ENCODE measurements at regions not wholly inside any gene's neighbourhood (a gene's known extent, or its start where the extent isn't known, plus 50 kb on each side); places are given as distances from the start of the nearest gene placed in this dataset.

DNA sequence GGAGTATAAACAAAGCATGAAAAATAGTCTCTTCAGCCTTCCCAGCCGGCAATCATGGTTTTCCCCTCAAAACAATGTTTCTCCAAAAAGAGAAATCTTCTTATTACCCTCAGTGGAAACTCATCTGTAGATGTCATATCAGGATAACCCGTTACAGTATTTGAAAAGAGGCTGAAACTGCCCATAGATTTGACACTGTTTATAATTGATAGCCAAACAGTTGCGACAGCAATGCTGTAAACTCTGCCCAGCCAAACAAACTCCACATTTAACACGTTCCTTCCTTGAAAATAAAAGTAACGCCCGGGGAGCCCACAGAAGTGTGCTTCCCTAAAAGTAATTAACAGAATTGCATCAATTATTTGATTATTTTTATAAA is 201.3 kb upstream of the FOXN3 start:
- no peaks in the 10 kb centered on the region for H3K9me3 Mint-ChIP-seq
- CTCF ChIA-PET: interaction anchor here (1.0 to 2.7 kb wide), 5 partner anchors 23 to 188 kb away, joined by 3 to 9 read pairs (median 3); no protein-coding TSS in a partner anchor
- no peaks in the 10 kb centered on the region for H3K27me3 Mint-ChIP-seq
- H3K4me3 Mint-ChIP-seq: peak overlapping the region; percentile 84
- peaks cover 71% of the 10 kb centered on the region for H3K4me1 Mint-ChIP-seq (ENCODE audit: low read depth)
- ATAC-seq: no peak
- peaks cover 13% of the 10 kb centered on the region for H3K36me3 Mint-ChIP-seq (ENCODE audit: low read depth)
- H3K27ac Mint-ChIP-seq: peak overlapping the region; percentile 96
- no peak for DNase-seq
- TF ChIP-seq, protein P1, sequence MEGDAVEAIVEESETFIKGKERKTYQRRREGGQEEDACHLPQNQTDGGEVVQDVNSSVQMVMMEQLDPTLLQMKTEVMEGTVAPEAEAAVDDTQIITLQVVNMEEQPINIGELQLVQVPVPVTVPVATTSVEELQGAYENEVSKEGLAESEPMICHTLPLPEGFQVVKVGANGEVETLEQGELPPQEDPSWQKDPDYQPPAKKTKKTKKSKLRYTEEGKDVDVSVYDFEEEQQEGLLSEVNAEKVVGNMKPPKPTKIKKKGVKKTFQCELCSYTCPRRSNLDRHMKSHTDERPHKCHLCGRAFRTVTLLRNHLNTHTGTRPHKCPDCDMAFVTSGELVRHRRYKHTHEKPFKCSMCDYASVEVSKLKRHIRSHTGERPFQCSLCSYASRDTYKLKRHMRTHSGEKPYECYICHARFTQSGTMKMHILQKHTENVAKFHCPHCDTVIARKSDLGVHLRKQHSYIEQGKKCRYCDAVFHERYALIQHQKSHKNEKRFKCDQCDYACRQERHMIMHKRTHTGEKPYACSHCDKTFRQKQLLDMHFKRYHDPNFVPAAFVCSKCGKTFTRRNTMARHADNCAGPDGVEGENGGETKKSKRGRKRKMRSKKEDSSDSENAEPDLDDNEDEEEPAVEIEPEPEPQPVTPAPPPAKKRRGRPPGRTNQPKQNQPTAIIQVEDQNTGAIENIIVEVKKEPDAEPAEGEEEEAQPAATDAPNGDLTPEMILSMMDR (IDR thresholded peaks at IDR 0.05): no peak
- POLR2A ChIA-PET: interaction anchor here (0.7 to 6.3 kb wide), 14 partner anchors 9 to 192 kb away, joined by 3 to 34 read pairs (median 4); no protein-coding TSS in a partner anchor
- intact Hi-C loops (cut with micrococcal nuclease): loop anchor here (5.0 kb wide), 4 partner anchors 149 to 339 kb away; partner anchors contain the start of genes FOXN3 and TDP1

DNA sequence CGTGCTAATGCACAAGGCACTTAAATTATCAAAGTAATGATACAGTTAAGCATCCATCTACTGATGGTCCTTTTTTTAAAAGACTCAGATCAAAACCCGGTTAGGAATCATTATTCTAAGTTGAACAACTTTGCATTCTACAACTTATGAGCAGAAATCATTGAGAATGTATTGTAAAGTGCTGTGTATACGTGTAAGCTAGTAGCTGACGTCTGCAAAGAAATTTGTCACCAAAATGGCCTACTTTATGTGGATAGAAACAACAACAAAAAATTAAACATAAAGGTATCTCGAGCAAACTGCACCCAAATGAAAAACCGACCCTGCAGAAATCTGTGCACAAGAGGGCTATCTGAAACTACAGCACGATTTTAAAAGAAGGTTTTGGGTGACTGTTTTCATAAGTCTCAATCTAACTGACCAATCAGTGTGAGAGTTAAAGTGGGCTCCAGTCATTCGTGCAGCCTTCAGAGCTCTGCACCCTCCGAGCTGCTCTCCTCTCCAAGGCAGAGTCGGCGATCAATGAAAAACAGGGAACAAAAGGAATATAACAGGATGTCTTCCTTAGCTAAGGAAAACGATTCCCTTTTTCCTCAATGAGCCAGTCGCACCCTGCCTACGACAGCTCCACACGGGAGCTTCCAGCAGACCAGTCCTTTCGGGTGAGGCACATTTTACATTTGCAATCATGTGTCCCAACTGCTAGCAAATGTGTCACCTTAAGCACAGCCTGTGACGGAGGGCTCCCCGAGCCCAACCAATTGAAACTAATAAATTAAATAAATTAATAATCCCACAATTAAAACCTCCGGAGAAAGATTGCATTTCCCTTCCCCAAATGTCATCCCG is 200.7 kb upstream of the FOXN3 start:
- TF ChIP-seq, protein P1 (IDR thresholded peaks at IDR 0.05): no peak
- POLR2A ChIA-PET: interaction anchor here (0.6 to 6.3 kb wide), 6 partner anchors 8 to 423 kb away, joined by 3 to 34 read pairs (median 10); no protein-coding TSS in a partner anchor
- DNase-seq: peak; percentile 62

DNA sequence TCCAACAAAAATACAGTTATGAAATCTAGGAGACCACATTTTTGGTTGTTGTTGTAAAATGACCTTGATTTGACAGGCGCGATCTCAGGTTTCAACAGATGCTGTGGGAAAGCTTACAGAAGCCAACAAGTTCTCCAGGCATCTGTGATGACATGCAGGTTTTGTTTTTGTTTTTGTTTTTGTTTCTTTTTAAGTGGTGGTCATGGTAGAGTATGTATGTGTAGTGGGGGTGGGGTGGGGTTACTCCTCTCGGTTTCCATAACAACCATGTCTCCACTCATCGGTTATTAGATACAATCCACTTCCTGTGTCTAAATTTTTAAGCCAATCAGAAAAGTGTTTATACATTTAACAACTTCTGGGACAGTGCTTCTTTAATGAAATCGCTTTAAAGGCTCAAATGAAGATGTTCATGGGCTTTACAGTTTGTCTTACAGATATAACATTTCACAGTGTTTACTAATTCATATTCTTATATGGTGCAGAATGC is 199.9 kb upstream of the FOXN3 start:
- no peaks in the 10 kb centered on the region for H3K9me3 Mint-ChIP-seq
- H3K27ac Mint-ChIP-seq: peak overlapping the region; percentile 96
- H3K4me3 Mint-ChIP-seq: peak overlapping the region; percentile 84
- CTCF ChIA-PET: interaction anchor here (0.6 kb wide), 1 partner anchor 95 kb away, joined by 3 read pairs; no protein-coding TSS in a partner anchor
- DNase-seq: peak; percentile 76
- intact Hi-C loops (cut with micrococcal nuclease): loop anchor here (5.0 kb wide), 4 partner anchors 150 to 340 kb away; partner anchors contain the start of genes FOXN3 and TDP1
- no peaks in the 10 kb centered on the region for H3K27me3 Mint-ChIP-seq
- peaks cover 70% of the 10 kb centered on the region for H3K4me1 Mint-ChIP-seq (ENCODE audit: low read depth)
- POLR2A ChIA-PET: interaction anchor here (1.0 to 6.3 kb wide), 4 partner anchors 14 to 105 kb away, joined by 3 to 34 read pairs (median 22); no protein-coding TSS in a partner anchor
- ATAC-seq: peak; percentile 17
- TF ChIP-seq, protein P1 (IDR thresholded peaks at IDR 0.05): no peak
- H3K36me3 Mint-ChIP-seq (ENCODE audit: low read depth): peaks cover 18% of the 10 kb centered on the region

More for the DNA sequence above, 200.7 kb upstream of the FOXN3 start:
- Mint-ChIP-seq H3K4me1 (ENCODE audit: low read depth) (peaks cover 71% of the 10 kb centered on the region), H3K36me3 (ENCODE audit: low read depth) (peaks cover 17% of the 10 kb centered on the region), H3K4me3 (peak overlapping the region; percentile 84), H3K27me3 (no peaks in the 10 kb centered on the region), H3K27ac (peak overlapping the region; percentile 96), H3K9me3 (no peaks in the 10 kb centered on the region)
- ATAC-seq: peak; percentile 19
- CTCF ChIA-PET: interaction anchor here (0.7 to 1.2 kb wide), 3 partner anchors 24 to 187 kb away, joined by 3 read pairs; no protein-coding TSS in a partner anchor
- intact Hi-C loops (cut with micrococcal nuclease): loop anchor here (5.0 kb wide), 4 partner anchors 150 to 340 kb away; partner anchors contain the start of genes FOXN3 and TDP1

DNA sequence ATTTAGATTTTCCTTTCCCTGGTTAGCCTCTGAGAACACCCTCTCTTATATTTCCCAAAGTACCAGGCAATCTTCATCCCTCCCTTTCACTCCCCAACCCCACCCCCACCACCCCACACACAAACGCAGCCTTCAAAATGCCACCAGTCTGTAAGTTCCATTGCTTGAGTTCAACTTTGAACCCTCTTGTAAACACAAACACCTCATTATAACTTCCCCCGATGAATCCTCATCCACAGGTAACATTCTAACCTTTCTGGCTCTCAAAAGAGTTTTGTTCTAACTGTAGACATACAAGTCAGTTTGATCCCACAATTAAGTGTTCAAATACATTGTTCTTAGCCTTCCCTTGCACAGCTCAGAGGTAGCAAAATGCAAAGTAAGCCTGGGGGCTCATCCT is 199.4 kb upstream of the FOXN3 start:
- Mint-ChIP-seq H3K4me3 (peak overlapping the region; percentile 84), H3K9me3 (no peaks in the 10 kb centered on the region), H3K27ac (peak overlapping the region; percentile 96), H3K36me3 (ENCODE audit: low read depth) (peaks cover 18% of the 10 kb centered on the region), H3K27me3 (no peaks in the 10 kb centered on the region), H3K4me1 (ENCODE audit: low read depth) (peaks cover 67% of the 10 kb centered on the region)
- TF ChIP-seq, protein P1 (IDR thresholded peaks at IDR 0.05): no peak
- no peak for DNase-seq
- CTCF ChIA-PET: interaction anchor here (0.6 kb wide), 1 partner anchor 94 kb away, joined by 3 read pairs; no protein-coding TSS in a partner anchor
- no peak for ATAC-seq
- POLR2A ChIA-PET: interaction anchor here (1.0 to 6.3 kb wide), 2 partner anchors 13 to 25 kb away, joined by 3 to 34 read pairs; no protein-coding TSS in a partner anchor
- intact Hi-C loops (cut with micrococcal nuclease): loop anchor here (5.0 kb wide), 4 partner anchors 151 to 341 kb away; partner anchors contain the start of genes FOXN3 and TDP1

All from activated CD8-positive, alpha-beta T cell treated with anti-CD3 and anti-CD28 coated beads for 36 hours (primary cell).